Neural cell (in vitro differentiated cells): ENCODE measurements at regions not wholly inside any gene's neighbourhood (a gene's known extent, or its start where the extent isn't known, plus 50 kb on each side); places are given as distances from the start of the nearest gene placed in this dataset.

Experiments
- H2AFZ ChIP-seq: fragments of 200-600, 300-800 bp; sonication (generic), shearing (Covaris generic); 2 replicates; pipeline ENCODE4 v1.6.0; 2014; ENCODE audit warnings: low read depth, mild to moderate bottlenecking, antibody characterized with exemption, low read length, moderate library complexity
- H3F3A ChIP-seq: fragments of 200-600 bp; shearing (Covaris generic); 2 replicates; pipeline ENCODE4 v1.6.1; 2016; ENCODE audit warnings: mild to moderate bottlenecking, moderate library complexity, mixed read lengths, antibody characterized with exemption, low read length; ENCODE audit not compliant: insufficient read depth, poor library complexity, severe bottlenecking
- H3K27ac ChIP-seq: fragments of 200-600, 300-800 bp; sonication (generic), shearing (Covaris generic); 2 replicates; pipeline ENCODE4 v1.5.1; 2014; ENCODE audit warnings: mild to moderate bottlenecking, low read length, moderate library complexity
- H3K27me3 ChIP-seq: fragments of 300-800, 200-600 bp; sonication (generic), shearing (Covaris generic); 2 replicates; pipeline ENCODE4 v1.6.0; 2014; ENCODE audit warnings: mild to moderate bottlenecking, low read depth, low read length, moderate library complexity; ENCODE audit not compliant: insufficient read depth
- H3K36me3 ChIP-seq: fragments of 300-800, 200-600 bp; sonication (generic), shearing (Covaris generic); 2 replicates; pipeline ENCODE4 v1.5.1; 2014; ENCODE audit warnings: mild to moderate bottlenecking, antibody characterized with exemption, low read length, moderate library complexity; ENCODE audit not compliant: insufficient read depth
- H3K4me2 ChIP-seq: fragments of 300-800, 200-600 bp; sonication (generic), shearing (Covaris generic); 2 replicates; pipeline ENCODE4 v1.6.0; 2014; ENCODE audit warnings: mild to moderate bottlenecking, low read length
- H3K4me3 ChIP-seq: fragments of 300-800, 200-600 bp; sonication (generic), shearing (Covaris generic); 2 replicates; pipeline ENCODE4 v1.5.1; 2014; ENCODE audit warnings: mild to moderate bottlenecking, low read length, moderate library complexity
- H3K79me2 ChIP-seq: fragments of 200-600 bp; shearing (Covaris generic); replicated peaks from 2 replicates; pipeline ENCODE4 v1.6.0; 2014; ENCODE audit warnings: mild to moderate bottlenecking, low read length, moderate library complexity; ENCODE audit not compliant: insufficient read depth
- H3K9ac ChIP-seq: fragments of 300-800, 200-600 bp; sonication (generic), shearing (Covaris generic); 2 replicates; pipeline ENCODE4 v1.6.1; 2016; ENCODE audit warnings: mild to moderate bottlenecking, low read length, mixed read lengths
- H3K9me2 ChIP-seq: fragments of 200-600 bp; shearing (Covaris generic); 2 replicates; pipeline ENCODE4 v1.6.1; 2016; ENCODE audit warnings: mild to moderate bottlenecking, low read length, mixed read lengths; ENCODE audit not compliant: insufficient read depth
- H3K9me3 ChIP-seq: fragments of 200-600, 300-800 bp; sonication (generic), shearing (Covaris generic); 2 replicates; pipeline ENCODE4 v1.6.1; 2016; ENCODE audit warnings: mild to moderate bottlenecking, mixed run types, low read length, moderate library complexity, mixed read lengths
- H4K20me1 ChIP-seq: fragments of 200-600 bp; shearing (Covaris generic); 2 replicates; pipeline ENCODE4 v1.6.1; 2016; ENCODE audit warnings: mild to moderate bottlenecking, mixed run types; ENCODE audit not compliant: insufficient read depth
- CTCF ChIP-seq: fragments of 450-650 bp; IDR thresholded peaks from 2 replicates; pipeline ENCODE4 v1.5.1; 2014; ENCODE audit warnings: antibody characterized with exemption, mild to moderate bottlenecking, moderate library complexity; ENCODE audit not compliant: poor library complexity, severe bottlenecking
- EP300 ChIP-seq: fragments of 450-650 bp; conservative IDR thresholded peaks from 2 replicates; pipeline ENCODE4 v1.6.1; 2014; ENCODE audit warnings: antibody characterized with exemption, mild to moderate bottlenecking, moderate library complexity; ENCODE audit not compliant: poor library complexity, severe bottlenecking
- EZH2 ChIP-seq: fragments of 200-600, 300-800 bp; shearing (Covaris generic), sonication (generic); IDR thresholded peaks from 2 replicates; pipeline ENCODE4 v1.6.1; 2014; ENCODE audit warnings: antibody characterized with exemption, low read length, borderline replicate concordance, mild to moderate bottlenecking; ENCODE audit not compliant: insufficient read depth, poor library complexity, severe bottlenecking
- MXI1 ChIP-seq: fragments of 450-650 bp; conservative IDR thresholded peaks from 2 replicates; pipeline ENCODE4 v1.6.1; 2014; ENCODE audit warnings: antibody characterized with exemption, mild to moderate bottlenecking; ENCODE audit not compliant: poor library complexity, severe bottlenecking
- POLR2AphosphoS5 ChIP-seq: IDR thresholded peaks from 2 replicates; pipeline ENCODE4 v1.6.1; 2012
- RAD21 ChIP-seq: fragments of 450-650 bp; conservative IDR thresholded peaks from 2 replicates; pipeline ENCODE4 v1.6.1; 2014; ENCODE audit warnings: antibody characterized with exemption, mild to moderate bottlenecking, moderate library complexity
- REST ChIP-seq: IDR thresholded peaks from 2 replicates; pipeline ENCODE4 v1.6.1; 2012; ENCODE audit warnings: borderline replicate concordance
- SMC3 ChIP-seq: fragments of 450-650 bp; conservative IDR thresholded peaks from 2 replicates; pipeline ENCODE4 v1.6.1; 2014; ENCODE audit warnings: antibody characterized with exemption, mild to moderate bottlenecking, moderate library complexity; ENCODE audit not compliant: poor library complexity
- TAF1 ChIP-seq: IDR thresholded peaks from 2 replicates; pipeline ENCODE4 v1.6.1; 2012; ENCODE audit warnings: low read depth

GRCh38 chr15:46815240-46815639 lies 902.1 kb upstream of the SEMA6D start:
- no peak for TF ChIP-seq TAF1
- TF ChIP-seq CTCF = no peak
- no peak for TF ChIP-seq EZH2
- TF ChIP-seq EP300 = no peak
- TF ChIP-seq POLR2AphosphoS5 = no peak
- no peak for TF ChIP-seq SMC3
- TF ChIP-seq REST = no peak
- TF ChIP-seq RAD21 = no peak
- TF ChIP-seq MXI1 = no peak
- Histone ChIP-seq H3K27ac (no peak overlapping the region), H3K79me2 (no peaks in the 10 kb centered on the region), H3K9me2 (no peaks in the 10 kb centered on the region), H2AFZ (no peak overlapping the region), H3F3A (no peaks in the 10 kb centered on the region), H3K9me3 (no peaks in the 10 kb centered on the region), H4K20me1 (no peaks in the 10 kb centered on the region), H3K9ac (no peak overlapping the region), H3K4me3 (no peak overlapping the region), H3K4me2 (no peak overlapping the region), H3K36me3 (no peaks in the 10 kb centered on the region), H3K27me3 (no peaks in the 10 kb centered on the region)

GRCh38 chr15:46815765-46816164 lies 901.5 kb upstream of the SEMA6D start:
- Histone ChIP-seq H3K9me3 (no peaks in the 10 kb centered on the region), H3K9ac (no peak overlapping the region), H4K20me1 (no peaks in the 10 kb centered on the region), H3K79me2 (no peaks in the 10 kb centered on the region), H3K27me3 (no peaks in the 10 kb centered on the region), H3K9me2 (no peaks in the 10 kb centered on the region), H3K27ac (no peak overlapping the region), H3K4me2 (no peak overlapping the region), H3K36me3 (no peaks in the 10 kb centered on the region), H3F3A (no peaks in the 10 kb centered on the region), H3K4me3 (no peak overlapping the region), H2AFZ (no peak overlapping the region)
- no peak for TF ChIP-seq REST
- TF ChIP-seq SMC3 = no peak
- TF ChIP-seq POLR2AphosphoS5 = no peak
- no peak for TF ChIP-seq MXI1
- TF ChIP-seq RAD21 = no peak
- TF ChIP-seq TAF1 = no peak
- no peak for TF ChIP-seq EZH2
